ENCODE measurements at regions not wholly inside any gene's neighbourhood (a gene's known extent, or its start where the extent isn't known, plus 50 kb on each side); places are given as distances from the start of the nearest gene placed in this dataset.
"Not testable (repeated sequence)": the region's sequence is repeated elsewhere in the genome, so short reads cannot be mapped to it uniquely, and the experiment has no call there.

- DNase-seq (ENCODE audit: low read depth in 2 of 2): not testable (repeated sequence)
Observed at GRCh38 chr5:96171973-96172372, 210.3 kb upstream of the ELL2 start.

DNA sequence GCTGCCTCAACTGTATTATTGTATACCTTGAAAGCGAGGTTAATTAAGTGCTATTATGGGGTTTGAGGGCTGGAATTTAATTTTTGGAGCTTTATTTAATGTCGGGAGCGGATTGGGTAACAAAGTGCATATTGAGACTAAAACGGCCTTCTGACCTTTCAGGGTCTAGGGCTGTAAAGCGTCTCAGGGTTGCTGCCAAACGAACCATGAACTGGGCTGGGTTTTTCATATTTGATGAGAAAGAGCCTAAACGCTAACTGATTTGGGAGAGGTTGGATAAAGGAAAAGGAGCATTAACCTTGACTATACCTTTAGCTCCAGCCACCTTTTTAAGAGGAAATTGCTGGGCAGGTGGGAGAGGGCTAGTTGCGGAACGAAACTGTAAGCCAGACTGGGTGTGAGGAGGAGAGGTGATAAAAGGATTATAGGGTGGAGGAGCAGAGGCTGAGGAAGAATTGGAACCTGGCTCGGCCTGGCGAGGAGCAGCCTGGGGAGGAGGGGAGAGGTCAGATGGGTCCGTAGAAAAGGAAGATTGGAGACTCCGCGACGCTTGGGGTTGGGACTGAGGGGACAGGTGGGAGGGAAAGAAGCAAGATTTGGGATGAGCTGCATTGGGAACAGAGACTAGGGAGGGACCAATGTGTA is 209.0 kb upstream of the ELL2 start:
- not testable (repeated sequence) for DNase-seq (ENCODE audit: low read depth in 2 of 2)

- not testable (repeated sequence) for DNase-seq (ENCODE audit: low read depth in 2 of 2)
Observed at GRCh38 chr5:96168833-96169232, 207.2 kb upstream of the ELL2 start.

DNA sequence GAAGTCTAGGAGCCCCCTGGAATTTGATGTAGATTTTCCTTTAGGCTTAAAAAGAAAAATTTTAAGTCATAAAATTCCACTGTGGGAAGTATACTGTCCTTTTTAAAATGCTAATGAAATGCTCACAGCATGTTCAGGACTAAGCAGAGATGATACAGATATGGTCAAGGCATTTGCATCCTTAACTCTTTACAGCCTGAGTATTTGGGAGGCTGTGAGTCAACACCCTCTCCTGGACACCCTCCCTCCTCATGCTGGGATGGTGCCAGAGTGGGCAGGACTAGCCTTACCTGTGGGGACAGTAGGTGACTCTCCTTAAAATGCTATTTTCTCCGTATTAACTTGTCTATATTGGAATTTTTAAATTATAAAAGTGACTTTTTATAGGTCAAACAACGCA is 197.4 kb upstream of the ELL2 start:
- DNase-seq (ENCODE audit: low read depth in 2 of 2): no peak

GRCh38 chr5:96157841-96158291 is 196.2 kb upstream of the ELL2 start:
- no peak for DNase-seq (ENCODE audit: low read depth in 2 of 2)

- DNase-seq (ENCODE audit: low read depth in 2 of 2): no peak
Observed at GRCh38 chr5:96157077-96157780, 195.6 kb upstream of the ELL2 start.

DNA sequence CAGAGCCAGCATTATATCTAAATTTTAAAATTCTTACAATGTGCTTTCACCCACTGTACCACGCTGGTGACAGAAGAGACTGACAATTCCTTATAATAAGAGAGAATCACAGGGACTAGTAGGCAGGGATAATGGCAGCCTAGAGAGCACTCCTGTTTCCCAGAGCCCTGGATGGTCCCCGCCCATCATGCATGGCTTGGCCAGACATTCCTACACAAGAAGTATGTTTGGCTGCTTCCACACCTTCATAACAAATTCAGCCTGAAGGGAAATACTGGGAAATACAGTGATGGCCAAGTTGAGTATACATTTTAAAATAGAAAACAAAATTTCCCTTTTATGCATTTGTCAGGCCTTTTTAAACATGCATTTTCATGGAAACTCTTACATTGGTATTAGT is 193.5 kb upstream of the ELL2 start:
- DNase-seq (ENCODE audit: low read depth in 2 of 2): no peak

GRCh38 chr5:96151891-96152290 is 190.2 kb upstream of the ELL2 start:
- no peak for DNase-seq (ENCODE audit: low read depth in 2 of 2)

DNA sequence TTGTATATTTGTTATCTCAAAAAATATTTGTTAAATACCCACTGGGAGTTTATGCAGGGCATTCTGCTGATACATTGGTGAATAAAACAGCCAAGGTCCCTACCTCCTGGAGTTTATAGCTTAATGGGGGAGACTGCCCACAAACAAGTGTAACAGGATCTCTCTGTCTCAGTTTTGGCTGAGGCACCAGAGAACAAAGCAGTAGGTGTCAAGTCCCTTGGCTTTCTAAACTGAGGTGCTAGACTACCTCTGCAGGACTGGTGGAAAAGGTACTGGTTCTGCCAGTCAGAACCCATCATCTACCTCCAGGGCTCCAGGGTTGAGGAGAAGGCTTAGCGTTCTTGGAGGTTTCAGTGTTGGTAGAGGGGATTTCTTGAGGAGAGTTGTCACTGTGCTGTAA is 188.4 kb upstream of the ELL2 start:
- no peak for DNase-seq (ENCODE audit: low read depth in 2 of 2)

DNA sequence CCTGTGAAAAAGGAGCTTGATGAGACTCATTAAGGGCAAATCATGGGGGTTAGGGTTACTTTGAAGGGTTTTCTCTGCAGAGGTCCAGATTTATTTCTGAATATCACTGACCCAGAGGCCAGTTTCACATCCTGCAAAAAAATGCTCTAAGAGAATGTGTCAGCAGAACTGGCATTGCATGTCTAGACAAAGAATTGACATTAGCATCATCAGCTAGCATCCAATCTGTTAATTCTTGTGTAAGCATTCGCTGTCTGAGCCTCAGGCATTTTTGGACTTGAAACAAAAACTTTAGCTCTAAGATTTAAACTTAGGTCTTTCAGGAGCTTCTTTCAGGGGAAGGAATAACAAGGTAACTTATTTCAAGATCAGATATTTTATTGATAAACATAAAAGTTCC is 187.9 kb upstream of the ELL2 start:
- no peak for DNase-seq (ENCODE audit: low read depth in 2 of 2)

GRCh38 chr5:96149021-96149420 is 187.4 kb upstream of the ELL2 start:
- DNase-seq (ENCODE audit: low read depth in 2 of 2): no peak

DNA sequence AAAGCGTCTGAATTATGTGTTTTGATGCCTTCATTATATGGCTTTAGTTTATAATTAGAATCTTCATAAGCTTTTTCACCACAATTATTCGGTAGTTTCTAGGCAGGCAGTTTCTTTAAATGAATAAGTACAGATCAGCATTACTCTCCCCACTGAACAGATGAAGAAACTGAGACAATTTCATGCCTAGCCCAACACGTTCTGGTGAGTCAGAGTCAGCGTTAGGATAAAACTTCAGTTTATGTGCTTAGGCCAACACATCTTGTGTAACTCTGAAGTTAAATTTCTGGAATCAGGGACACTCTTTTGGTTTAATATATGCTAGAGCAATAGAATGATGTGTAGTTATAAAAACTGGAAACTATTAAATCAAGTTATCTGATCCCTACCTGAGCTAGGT is 186.7 kb upstream of the ELL2 start:
- no peak for DNase-seq (ENCODE audit: low read depth in 2 of 2)

DNA sequence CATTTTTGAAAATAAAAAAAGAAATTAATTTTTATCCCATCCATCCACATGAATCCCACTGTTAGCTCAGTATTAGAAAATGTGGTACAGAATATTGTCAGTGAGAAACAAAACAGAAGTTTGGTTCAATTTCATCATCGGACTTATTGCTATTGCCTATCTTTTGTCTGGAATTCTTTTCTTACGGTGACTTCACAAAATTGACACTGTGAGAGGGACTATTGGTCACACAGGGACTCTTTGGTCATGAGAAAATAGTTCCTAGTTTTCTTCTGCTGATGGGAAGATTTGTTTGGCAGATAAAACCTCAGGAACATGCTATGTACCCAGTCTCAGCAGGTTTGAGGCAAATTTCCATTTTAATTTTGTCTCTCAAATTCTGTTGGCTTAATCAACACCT is 186.2 kb upstream of the ELL2 start:
- no peak for DNase-seq (ENCODE audit: low read depth in 2 of 2)

GRCh38 chr5:96146675-96147074 is 185.0 kb upstream of the ELL2 start:
- DNase-seq (ENCODE audit: low read depth in 2 of 2): no peak

DNA sequence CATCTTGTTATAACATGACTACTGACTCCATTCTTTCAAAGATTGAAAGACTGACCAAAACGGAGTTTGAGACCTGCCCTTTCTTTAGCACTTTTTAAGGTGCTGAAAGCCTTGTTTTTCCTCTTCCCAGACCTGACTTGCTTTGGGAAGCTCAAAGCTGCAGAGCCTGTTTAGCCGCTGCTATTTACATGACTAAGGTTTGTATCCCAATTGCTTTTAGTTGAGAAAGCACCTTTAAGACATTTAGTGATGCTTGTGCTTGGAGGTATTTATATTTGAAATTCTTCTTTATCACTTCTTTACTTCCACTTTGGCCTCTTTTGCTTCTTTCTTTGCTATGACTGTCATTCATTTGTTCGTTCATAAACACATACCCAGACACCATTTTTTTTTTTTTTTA is 182.6 kb upstream of the ELL2 start:
- DNase-seq (ENCODE audit: low read depth in 2 of 2): no peak

GRCh38 chr5:96143450-96143849 is 181.8 kb upstream of the ELL2 start:
- DNase-seq (ENCODE audit: low read depth in 2 of 2): no peak

DNA sequence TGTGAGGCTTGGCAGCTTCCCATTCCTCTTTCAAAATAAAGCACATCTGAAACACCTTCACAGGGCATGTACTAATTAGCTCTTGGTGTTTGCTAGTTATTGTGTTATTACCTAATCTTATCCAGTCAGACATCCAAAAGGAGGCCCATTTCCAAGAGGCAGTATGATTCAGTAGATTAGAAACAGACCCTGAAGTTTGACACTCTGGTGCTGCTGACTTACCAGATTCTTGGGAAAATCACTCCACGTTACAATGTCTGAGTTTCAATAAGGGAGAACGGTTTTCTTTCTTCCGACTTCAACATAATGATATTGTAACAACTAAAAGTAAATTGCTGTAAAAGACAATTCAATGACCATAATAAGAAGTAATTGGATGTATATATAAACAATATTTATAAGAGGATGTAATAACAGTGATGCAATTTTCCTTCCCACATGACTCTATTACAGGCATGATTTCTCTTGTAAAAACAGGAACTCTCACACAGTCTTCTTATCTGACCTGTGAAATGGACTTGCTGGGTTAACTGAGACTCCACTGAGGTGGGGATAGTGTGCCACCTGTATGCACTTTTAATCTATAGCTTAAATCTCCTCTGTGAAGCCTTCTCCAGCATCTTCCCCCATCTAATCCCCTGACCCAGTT is 181.3 kb upstream of the ELL2 start:
- DNase-seq (ENCODE audit: low read depth in 2 of 2): no peak

DNA sequence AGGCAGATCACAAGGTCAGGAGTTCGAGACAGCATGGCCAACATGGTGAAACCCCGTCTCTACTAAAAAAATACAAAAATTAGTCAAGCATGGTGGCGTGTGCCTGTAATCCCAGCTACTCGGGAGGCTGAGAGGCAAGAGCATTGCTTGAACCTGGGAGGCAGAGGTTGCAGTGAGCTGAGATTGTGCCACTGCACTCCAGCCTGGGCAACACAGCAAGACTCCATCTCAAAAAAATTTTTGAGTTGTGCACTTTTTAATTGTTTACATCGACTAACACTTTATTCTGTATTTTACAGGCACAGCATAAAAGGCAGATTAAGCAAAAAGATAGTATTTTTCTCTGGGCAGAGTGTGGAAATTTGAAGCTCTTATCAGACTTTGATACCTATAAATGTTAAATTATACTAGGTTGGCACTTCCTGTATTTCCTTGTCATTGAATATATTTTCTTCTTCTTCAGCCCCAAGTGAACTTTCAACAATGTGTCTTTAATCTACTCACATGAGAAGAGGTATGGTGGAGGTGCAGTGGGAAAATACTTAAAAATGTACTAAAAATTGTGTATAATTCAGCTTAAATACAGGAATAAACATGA is 180.6 kb upstream of the ELL2 start:
- DNase-seq (ENCODE audit: low read depth in 2 of 2): no peak

DNA sequence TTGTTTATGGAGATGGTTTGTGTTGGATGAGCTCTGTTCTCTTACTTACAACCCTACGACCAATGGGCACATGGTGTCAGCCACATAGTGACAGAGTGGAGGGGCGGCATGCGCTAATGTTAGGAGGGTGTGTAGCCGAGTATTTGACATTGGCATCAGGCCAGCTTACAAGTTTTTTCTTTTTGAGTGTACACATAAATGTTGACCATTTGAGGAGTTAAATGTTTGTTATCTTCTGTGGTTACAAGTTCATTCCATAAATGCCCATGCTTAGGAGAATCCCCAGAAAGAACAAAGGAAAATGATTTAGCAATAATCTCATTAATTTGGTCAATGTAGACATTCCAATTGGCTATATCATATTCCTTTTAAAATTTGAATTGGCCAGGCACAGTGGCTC is 180.1 kb upstream of the ELL2 start:
- DNase-seq (ENCODE audit: low read depth in 2 of 2): no peak

GRCh38 chr5:96140496-96140895 is 178.8 kb upstream of the ELL2 start:
- DNase-seq (ENCODE audit: low read depth in 2 of 2): no peak

DNA sequence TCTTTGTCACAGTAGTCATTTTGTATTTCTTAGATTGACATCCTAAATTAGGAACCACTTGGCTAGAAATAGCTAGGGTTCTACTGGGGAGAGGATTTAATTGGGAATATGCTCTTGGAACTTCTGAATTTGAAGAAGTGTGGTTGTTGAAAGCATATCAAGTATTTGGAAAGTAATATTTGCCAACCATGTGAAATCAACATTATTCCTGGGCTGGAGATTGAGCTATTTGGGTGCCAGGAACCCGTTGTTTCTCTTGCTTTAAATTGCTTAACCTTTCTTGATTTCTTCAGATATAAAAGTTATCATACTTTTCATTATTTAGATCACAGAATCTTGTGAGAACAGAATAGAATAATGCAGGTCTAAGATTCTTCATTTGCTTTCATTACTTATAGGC is 178.4 kb upstream of the ELL2 start:
- DNase-seq (ENCODE audit: low read depth in 2 of 2): no peak

DNA sequence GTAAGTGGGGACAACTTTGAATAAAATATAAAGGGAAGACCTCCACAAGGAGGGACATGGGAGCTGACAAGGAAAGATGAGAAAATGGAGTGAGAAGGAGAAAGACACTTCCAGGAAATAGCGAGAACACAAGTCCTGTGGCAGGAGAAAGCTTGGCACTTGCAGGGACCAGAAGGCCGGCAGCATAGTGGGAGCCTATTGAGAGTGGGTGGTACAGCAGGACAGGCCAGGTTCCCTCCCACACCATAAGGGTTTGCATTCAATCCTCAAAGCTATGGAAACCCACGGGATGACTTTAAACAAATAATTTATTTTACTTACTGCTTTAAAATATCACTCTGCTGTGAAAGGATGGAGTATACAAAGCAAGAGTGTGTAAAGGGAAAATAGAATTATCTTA is 173.2 kb upstream of the ELL2 start:
- no peak for DNase-seq (ENCODE audit: low read depth in 2 of 2)

All from stimulated activated CD8-positive, alpha-beta memory T cell treated with anti-CD3 and anti-CD28 coated beads, Interleukin-7, amount 100 ng/mL, for 1 hour (primary cell).